Fibroblast of lung (primary cell): ENCODE measurements at regions not wholly inside any gene's neighbourhood (a gene's known extent, or its start where the extent isn't known, plus 50 kb on each side); places are given as distances from the start of the nearest gene placed in this dataset.

Experiments used
- DNase-seq, 2 donors: peaks; one replicate each; pipeline versions ENCODE4 v3.0.0 to v3.0.0-alpha.2; 2010; ENCODE audit warnings: low read depth in 2 of 2
- H2AFZ ChIP-seq: 2 replicates; pipeline ENCODE4 v1.5.1; 2012; ENCODE audit warnings: low read length, control low read depth, inconsistent platforms
- H3K27ac ChIP-seq: 2 replicates; pipeline ENCODE4 v1.5.1; 2011; ENCODE audit warnings: low read length, control low read depth; ENCODE audit not compliant: insufficient read depth
- H3K27me3 ChIP-seq: 2 replicates; pipeline ENCODE4 v1.5.1; 2011; ENCODE audit warnings: mild to moderate bottlenecking, low read length; ENCODE audit not compliant: control insufficient read depth, insufficient read depth
- H3K36me3 ChIP-seq: 2 replicates; pipeline ENCODE4 v1.5.1; 2011; ENCODE audit warnings: low read length; ENCODE audit not compliant: control insufficient read depth, insufficient read depth
- H3K4me1 ChIP-seq: 2 replicates; pipeline ENCODE4 v1.5.1; 2011; ENCODE audit warnings: low read length; ENCODE audit not compliant: control insufficient read depth, insufficient read depth; ENCODE audit errors: extremely low read depth
- H3K4me2 ChIP-seq: 2 replicates; pipeline ENCODE4 v1.5.1; 2011; ENCODE audit warnings: low read length, control low read depth; ENCODE audit not compliant: insufficient read depth; ENCODE audit errors: extremely low read depth
- H3K4me3 ChIP-seq, 4 experiments: fragments of 200-600 bp in 1 of 4; sonication (generic) in 1 of 4; replicated peaks in 1 of 4; 2 replicates each; pipeline ENCODE4 v1.5.1; 2011 to 2016; ENCODE audit warnings: low read length in 4 of 4, low read depth in 3 of 4, mild to moderate bottlenecking in 3 of 4, control low read depth in 2 of 4, inconsistent platforms in 1 of 4, mixed read lengths in 1 of 4; ENCODE audit not compliant: insufficient read depth in 1 of 4; ENCODE audit errors: control extremely low read depth in 1 of 4
- H3K79me2 ChIP-seq: 2 replicates; pipeline ENCODE4 v1.5.1; 2012; ENCODE audit warnings: mild to moderate bottlenecking, low read length, inconsistent platforms; ENCODE audit not compliant: control insufficient read depth, insufficient read depth
- H3K9ac ChIP-seq: 2 replicates; pipeline ENCODE4 v1.5.1; 2011; ENCODE audit warnings: mild to moderate bottlenecking, low read length, control low read depth; ENCODE audit not compliant: insufficient read depth
- H3K9me3 ChIP-seq: 2 replicates; pipeline ENCODE4 v1.5.1; 2012; ENCODE audit warnings: low read depth, low read length; ENCODE audit not compliant: control insufficient read depth, insufficient read depth
- H4K20me1 ChIP-seq: 2 replicates; pipeline ENCODE4 v1.5.1; 2011; ENCODE audit warnings: low read length; ENCODE audit not compliant: control insufficient read depth, insufficient read depth; ENCODE audit errors: extremely low read depth
- CTCF ChIP-seq, 2 donors: IDR thresholded peaks in 1 of 2; conservative IDR thresholded peaks in 1 of 2; 1 replicate in 1 of 2; 2 replicates in 1 of 2; pipeline ENCODE4 v1.5.1; 2011 to 2012; ENCODE audit warnings: low read length in 2 of 2, control low read depth in 1 of 2, inconsistent platforms in 1 of 2, low read depth in 1 of 2, mild to moderate bottlenecking in 1 of 2
- EZH2 ChIP-seq: IDR thresholded peaks from 2 replicates; pipeline ENCODE4 v1.5.1; 2012; ENCODE audit warnings: low read length, control low read depth, mild to moderate bottlenecking; ENCODE audit errors: missing control alignments

- no peak overlapping the region for H3K27ac ChIP-seq
- H3K9me3 ChIP-seq: no peaks in the 10 kb centered on the region
- H2AFZ ChIP-seq: no peak overlapping the region
- no peaks in the 10 kb centered on the region for H3K36me3 ChIP-seq
- no peaks in the 10 kb centered on the region for H4K20me1 ChIP-seq
- no peak for DNase-seq
- TF ChIP-seq CTCF (conservative IDR thresholded peaks at IDR 0.05 in 1 of 2, IDR thresholded peaks at IDR 0.05 in 1 of 2; ENCODE audit: low read depth in 1 of 2, low read length in 2 of 2) (no peak), EZH2 (no peak)
- no peak overlapping the region for H3K4me2 ChIP-seq
- H3K4me1 ChIP-seq: no peaks in the 10 kb centered on the region
- no peak overlapping the region for H3K4me3 ChIP-seq
- no peaks in the 10 kb centered on the region for H3K79me2 ChIP-seq
- H3K27me3 ChIP-seq: no peaks in the 10 kb centered on the region
- no peak overlapping the region for H3K9ac ChIP-seq
Observed at GRCh38 chr3:81908561-81908960, 147.1 kb upstream of the GBE1 start.

- no peak overlapping the region for H3K4me3 ChIP-seq
- no peak for TF ChIP-seq EZH2
- no peak for TF ChIP-seq CTCF (conservative IDR thresholded peaks at IDR 0.05 in 1 of 2, IDR thresholded peaks at IDR 0.05 in 1 of 2; ENCODE audit: low read depth in 1 of 2, low read length in 2 of 2)
- no peaks in the 10 kb centered on the region for H3K79me2 ChIP-seq
- H3K36me3 ChIP-seq: no peaks in the 10 kb centered on the region
- H3K9me3 ChIP-seq: no peaks in the 10 kb centered on the region
- no peak overlapping the region for H3K9ac ChIP-seq
- H3K4me2 ChIP-seq: no peak overlapping the region
- no peaks in the 10 kb centered on the region for H3K27me3 ChIP-seq
- H3K27ac ChIP-seq: no peak overlapping the region
- no peak for DNase-seq
- no peak overlapping the region for H2AFZ ChIP-seq
- no peaks in the 10 kb centered on the region for H4K20me1 ChIP-seq
- H3K4me1 ChIP-seq: no peaks in the 10 kb centered on the region
Observed at GRCh38 chr3:81898336-81898735, 136.9 kb upstream of the GBE1 start.

- Histone ChIP-seq H3K9ac (no peak overlapping the region), H3K27ac (no peak overlapping the region), H3K79me2 (no peaks in the 10 kb centered on the region), H4K20me1 (no peaks in the 10 kb centered on the region), H3K9me3 (no peaks in the 10 kb centered on the region), H2AFZ (no peak overlapping the region), H3K4me2 (no peak overlapping the region), H3K36me3 (no peaks in the 10 kb centered on the region), H3K4me3 (no peak overlapping the region), H3K27me3 (no peaks in the 10 kb centered on the region), H3K4me1 (no peaks in the 10 kb centered on the region)
- TF ChIP-seq CTCF (conservative IDR thresholded peaks at IDR 0.05 in 1 of 2, IDR thresholded peaks at IDR 0.05 in 1 of 2; ENCODE audit: low read depth in 1 of 2, low read length in 2 of 2) (no peak), EZH2 (no peak)
- DNase-seq: no peak
Observed at GRCh38 chr3:81894598-81894997, 133.2 kb upstream of the GBE1 start.
